Right lobe of liver (tissue), 4 donors: ENCODE measurements at regions not wholly inside any gene's neighbourhood (a gene's known extent, or its start where the extent isn't known, plus 50 kb on each side); places are given as distances from the start of the nearest gene placed in this dataset.

Experiments used
- CTCF ChIP-seq, 4 donors: fragments of 200-600 bp in 3 of 4; fragments of 450-650 bp in 1 of 4; IDR thresholded peaks; one replicate each; pipeline versions ENCODE4 v1.5.1 to v1.8.0; 2016 to 2022; ENCODE audit warnings: antibody characterized with exemption in 4 of 4, mild to moderate bottlenecking in 2 of 4
- POLR2A ChIP-seq: fragments of 450-650 bp; IDR thresholded peaks from one replicate; pipeline ENCODE4 v1.6.1; 2017; ENCODE audit warnings: antibody characterized with exemption, mild to moderate bottlenecking
- donor health status: DM: no; HTN: no; CAD: no.
- donor health status: DM: no; HTN: no; CAD: no.
- donor health status: DM: no; HTN: yes; CAD: no.

GRCh38 chr4:142983065-142983464 is 137.0 kb upstream of the INPP4B start:
- TF ChIP-seq CTCF (IDR thresholded peaks at IDR 0.05) (no peak), POLR2A (no peak)
